ENCODE measurements at regions not wholly inside any gene's neighbourhood (a gene's known extent, or its start where the extent isn't known, plus 50 kb on each side); places are given as distances from the start of the nearest gene placed in this dataset.
"Not testable (repeated sequence)": the region's sequence is repeated elsewhere in the genome, so short reads cannot be mapped to it uniquely, and the experiment has no call there.

DNA sequence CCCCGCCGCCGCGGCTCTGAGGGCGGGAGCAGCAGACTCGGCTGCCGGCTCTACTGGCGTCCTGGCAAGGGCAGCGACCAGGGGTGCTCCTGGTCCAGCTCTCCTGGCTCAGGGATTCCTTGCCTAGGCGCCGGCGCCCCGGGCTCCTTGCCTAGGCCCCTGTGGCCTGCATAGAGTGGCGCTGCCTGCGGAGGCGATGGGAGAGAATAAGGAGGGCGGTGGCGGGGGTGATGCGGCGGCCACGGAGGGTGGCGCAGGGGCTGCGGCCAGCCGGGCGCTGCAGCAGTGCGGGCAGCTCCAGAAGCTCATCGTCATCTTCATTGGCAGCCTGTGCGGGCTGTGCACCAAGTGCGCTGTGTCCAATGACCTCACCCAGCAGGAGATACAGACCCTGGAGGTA lies 136.6 kb upstream of the TP53TG3D start:
- not testable (repeated sequence) for DNase-seq

DNA sequence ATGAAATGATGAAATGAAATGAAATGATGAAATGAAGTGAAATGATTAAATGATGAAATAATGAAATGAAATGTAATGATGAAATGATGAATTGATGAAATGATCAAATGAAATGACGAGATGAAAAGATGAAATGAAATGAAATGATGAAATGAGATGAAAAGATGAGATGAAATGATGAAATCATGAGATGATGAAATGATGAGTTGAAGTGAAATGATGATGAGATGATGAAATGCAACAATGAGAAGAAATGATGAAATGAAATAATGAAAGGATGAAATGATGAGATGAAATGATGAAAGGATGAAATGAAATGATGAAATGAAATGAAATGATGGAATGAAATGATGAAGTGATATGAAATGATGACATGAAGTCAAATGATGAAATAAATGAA lies 132.7 kb upstream of the TP53TG3D start:
- DNase-seq: not testable (repeated sequence)

DNA sequence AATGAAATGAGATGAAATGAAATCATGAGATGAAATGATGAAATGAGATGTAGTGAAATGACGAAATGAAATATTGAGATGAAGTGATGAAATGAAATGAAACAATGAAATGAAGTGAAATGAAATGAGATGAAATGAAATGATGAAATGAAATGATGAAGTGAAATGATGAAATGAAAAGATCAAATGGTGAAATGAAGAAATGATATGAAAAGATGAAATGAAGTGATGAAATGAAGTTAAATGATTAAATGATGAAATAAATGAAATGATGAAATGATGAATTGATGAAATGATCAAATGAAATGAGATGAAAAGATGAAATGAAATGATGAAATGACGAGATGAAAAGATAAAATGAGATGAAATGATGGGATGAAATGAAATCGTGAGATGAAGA lies 132.3 kb upstream of the TP53TG3D start:
- DNase-seq: not testable (repeated sequence)

DNA sequence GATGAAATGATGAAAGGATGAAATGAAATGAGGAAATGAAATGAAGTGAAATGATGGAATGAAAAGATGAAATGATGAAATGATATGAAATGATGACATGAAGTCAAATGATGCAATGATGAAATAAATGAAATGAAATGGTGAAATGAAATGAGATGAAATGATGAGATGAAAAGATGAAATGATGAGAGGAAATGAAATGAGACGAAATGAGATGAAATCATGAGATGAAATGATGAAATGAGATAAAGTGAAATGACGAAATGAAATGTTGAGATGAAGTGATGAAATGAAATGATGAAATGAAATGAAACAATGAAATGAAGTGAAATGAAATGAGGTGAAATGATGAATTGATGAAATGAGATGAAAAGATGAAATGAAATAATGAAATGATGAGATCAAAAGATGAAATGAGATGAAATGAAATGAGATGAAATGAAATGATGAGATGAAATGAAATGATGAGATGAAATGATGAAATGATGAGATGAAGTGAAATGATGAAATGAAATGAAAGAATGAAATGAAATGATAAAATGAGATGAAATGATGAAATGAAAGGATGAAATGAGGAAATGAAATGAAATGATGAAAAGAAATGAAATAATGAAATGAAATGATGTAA lies 131.7 kb upstream of the TP53TG3D start:
- DNase-seq: not testable (repeated sequence)

DNA sequence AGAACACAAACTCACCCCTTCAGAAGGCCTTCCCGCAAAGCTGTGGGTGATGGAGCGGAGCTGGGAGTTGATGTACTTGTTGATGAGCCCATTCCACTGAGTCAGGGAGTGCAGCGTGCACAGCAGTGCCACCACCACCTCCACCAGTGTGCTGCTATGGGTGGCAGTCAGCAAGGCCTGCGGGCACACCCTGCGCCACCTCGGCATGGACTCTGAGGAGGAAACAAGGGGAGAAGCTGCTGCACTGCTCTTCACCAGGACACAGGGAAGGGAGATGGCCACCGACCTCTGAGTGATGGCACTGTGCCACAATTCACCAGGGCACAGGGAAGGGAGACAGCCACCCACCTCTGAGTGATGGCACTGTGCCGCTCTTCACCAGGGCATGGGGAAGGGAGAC lies 100.7 kb upstream of the TP53TG3D start:
- not testable (repeated sequence) for DNase-seq

DNA sequence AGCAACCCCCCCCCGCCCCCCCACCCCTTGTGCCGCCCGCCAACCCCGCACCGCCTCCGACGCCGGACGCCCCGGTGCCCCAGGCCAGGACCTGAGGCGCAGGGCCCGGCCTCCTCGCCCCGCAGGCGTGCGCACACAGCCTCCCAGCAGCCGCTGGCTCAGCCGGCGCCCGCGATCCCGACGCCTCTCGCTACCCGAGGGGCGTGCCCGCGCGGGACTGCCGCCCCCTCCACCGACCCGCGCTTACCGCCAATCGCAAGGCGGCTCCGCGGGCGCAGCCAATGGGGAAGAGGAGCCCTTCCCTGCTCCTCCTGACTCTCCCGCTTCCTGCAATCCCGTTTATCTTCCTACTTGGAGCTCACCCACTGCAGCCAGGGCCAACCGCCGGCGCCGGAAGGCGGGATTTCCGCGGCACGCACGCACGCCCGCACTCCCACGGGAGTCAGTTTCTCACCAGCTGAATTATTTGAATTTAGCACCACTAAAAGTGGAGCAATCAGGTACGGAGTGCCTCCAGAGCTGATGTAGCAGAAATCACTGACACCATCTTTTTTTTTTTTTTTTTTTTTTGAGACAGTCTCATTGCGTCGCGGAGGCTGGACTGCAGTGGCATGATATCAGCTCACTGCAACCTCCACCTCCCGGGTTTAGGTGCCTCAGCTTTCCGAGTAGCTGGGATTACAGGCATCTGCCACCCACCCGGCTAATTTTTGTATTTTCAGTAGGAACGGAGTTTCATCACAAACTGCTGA lies 65.0 kb upstream of the TP53TG3D start:
- DNase-seq: not testable (repeated sequence)

DNA sequence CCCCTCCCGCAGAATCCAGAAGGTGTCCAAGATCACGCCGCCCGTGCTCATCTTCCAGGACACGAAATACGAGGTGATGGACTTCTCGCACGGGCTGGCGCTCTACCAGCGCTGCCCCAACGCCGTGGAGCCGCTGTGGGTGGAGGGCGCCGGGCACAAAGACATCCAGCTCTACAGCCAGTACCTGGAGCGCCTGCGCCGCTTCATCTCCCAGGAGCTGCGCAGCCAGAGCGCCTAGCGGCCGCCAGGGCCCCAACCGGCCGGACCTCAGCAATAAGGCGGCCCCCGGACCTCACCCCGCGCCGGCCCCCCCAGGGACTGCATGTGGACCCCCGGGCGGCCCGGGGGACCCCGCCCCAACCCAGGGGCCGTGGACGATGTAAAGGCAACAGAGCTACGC lies 50.5 kb upstream of the TP53TG3D start:
- not testable (repeated sequence) for DNase-seq

Measured in NCI-H1105 (cell line).